ENCODE measurements at regions not wholly inside any gene's neighbourhood (a gene's known extent, or its start where the extent isn't known, plus 50 kb on each side); places are given as distances from the start of the nearest gene placed in this dataset.
A peak's percentile ranks its signal among the peaks of the same experiment; 100 is the strongest.
"Not testable (repeated sequence)": the region's sequence is repeated elsewhere in the genome, so short reads cannot be mapped to it uniquely, and the experiment has no call there.

DNA sequence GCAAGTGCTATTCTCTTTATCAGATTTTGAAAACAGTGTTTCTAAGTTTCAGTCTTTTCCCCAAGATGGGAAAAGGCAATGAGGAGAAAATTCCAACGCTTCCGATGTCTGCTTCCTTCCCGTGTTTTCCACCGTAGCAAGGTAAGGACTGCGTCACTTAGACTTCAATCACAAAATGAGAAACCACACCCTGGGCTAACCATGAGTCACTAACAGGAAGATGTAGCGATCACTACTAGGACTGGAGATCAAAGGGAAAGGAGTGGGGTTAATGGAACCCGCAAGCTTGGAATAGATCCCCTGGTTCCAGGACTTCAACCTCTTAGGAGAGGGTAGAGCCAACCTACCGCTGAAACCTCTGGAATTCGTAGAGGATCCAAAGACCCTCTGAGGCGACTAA, 250.7 kb upstream of the ZFP42 start:
- no peak for DNase-seq (ENCODE audit: low spot score)
- TF ChIP-seq, protein P1, sequence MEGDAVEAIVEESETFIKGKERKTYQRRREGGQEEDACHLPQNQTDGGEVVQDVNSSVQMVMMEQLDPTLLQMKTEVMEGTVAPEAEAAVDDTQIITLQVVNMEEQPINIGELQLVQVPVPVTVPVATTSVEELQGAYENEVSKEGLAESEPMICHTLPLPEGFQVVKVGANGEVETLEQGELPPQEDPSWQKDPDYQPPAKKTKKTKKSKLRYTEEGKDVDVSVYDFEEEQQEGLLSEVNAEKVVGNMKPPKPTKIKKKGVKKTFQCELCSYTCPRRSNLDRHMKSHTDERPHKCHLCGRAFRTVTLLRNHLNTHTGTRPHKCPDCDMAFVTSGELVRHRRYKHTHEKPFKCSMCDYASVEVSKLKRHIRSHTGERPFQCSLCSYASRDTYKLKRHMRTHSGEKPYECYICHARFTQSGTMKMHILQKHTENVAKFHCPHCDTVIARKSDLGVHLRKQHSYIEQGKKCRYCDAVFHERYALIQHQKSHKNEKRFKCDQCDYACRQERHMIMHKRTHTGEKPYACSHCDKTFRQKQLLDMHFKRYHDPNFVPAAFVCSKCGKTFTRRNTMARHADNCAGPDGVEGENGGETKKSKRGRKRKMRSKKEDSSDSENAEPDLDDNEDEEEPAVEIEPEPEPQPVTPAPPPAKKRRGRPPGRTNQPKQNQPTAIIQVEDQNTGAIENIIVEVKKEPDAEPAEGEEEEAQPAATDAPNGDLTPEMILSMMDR (IDR thresholded peaks at IDR 0.05; ENCODE audit: poor library complexity), result no peak
- TF ChIP-seq EZH2phosphoT487 (IDR thresholded peaks at IDR 0.05; ENCODE audit: low read depth, severe bottlenecking, unreplicated experiment), result no peak
- no peak for TF ChIP-seq EZH2 (IDR thresholded peaks at IDR 0.05; ENCODE audit: borderline replicate concordance)
- H3K9me2 ChIP-seq (replicated peaks; ENCODE audit: insufficient read depth), result no peaks in the 10 kb centered on the region

DNA sequence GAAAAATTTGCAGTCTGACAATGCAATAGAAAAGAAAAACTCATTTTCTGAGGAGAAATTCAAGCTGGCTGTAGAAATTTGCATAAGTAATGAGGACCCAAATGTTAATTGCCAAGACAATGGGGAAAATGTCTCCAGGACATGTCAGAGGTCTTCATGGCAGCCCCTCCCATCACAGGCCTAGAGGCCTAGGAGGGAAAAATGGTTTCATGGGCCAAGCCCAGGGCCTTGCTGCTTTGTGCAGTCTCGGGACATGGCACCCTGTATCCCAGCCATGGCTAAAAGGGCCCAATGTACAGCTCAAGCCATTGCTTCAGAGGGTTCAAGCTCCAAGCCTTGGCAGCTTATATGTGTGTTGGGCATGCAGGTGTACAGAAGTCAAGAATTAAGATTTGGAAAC, 244.9 kb upstream of the ZFP42 start:
- H3K4me2 ChIP-seq; H3K79me2 ChIP-seq; H3K27me3 ChIP-seq; H3K36me3 ChIP-seq (replicated peaks; ENCODE audit: insufficient read depth, low read depth); H3K4me3 ChIP-seq; H3K9me2 ChIP-seq (replicated peaks; ENCODE audit: insufficient read depth); H2AFZ ChIP-seq; H3K4me1 ChIP-seq (ENCODE audit: insufficient read depth); H3K27ac ChIP-seq; DNase-seq (ENCODE audit: low spot score); H3K9me3 ChIP-seq (ENCODE audit: low read depth); H4K20me1 ChIP-seq (ENCODE audit: insufficient read depth, poor library complexity, severe bottlenecking): not testable (repeated sequence)
- 88% methylated on average over 1 of the region's 1 CpG for WGBS (ENCODE audit: low lambda C conversion rate, missing lambda C conversion rate)

More for the DNA sequence above, 250.7 kb upstream of the ZFP42 start:
- no peaks in the 10 kb centered on the region for H3K4me1 ChIP-seq (ENCODE audit: insufficient read depth)
- H3K9me3 ChIP-seq (ENCODE audit: low read depth), result peaks cover under 1% of the 10 kb centered on the region
- H3K4me2 ChIP-seq, result no peak overlapping the region
- no peak overlapping the region for H2AFZ ChIP-seq
- no peaks in the 10 kb centered on the region for H3K79me2 ChIP-seq
- H3K27me3 ChIP-seq, result no peaks in the 10 kb centered on the region
- 90% methylated on average over 10 of the region's 10 CpGs for WGBS (ENCODE audit: low lambda C conversion rate, missing lambda C conversion rate)
- no peaks in the 10 kb centered on the region for H3K36me3 ChIP-seq (replicated peaks; ENCODE audit: insufficient read depth, low read depth)
- H4K20me1 ChIP-seq (ENCODE audit: insufficient read depth, poor library complexity, severe bottlenecking), result no peaks in the 10 kb centered on the region
- no peak overlapping the region for H3K27ac ChIP-seq
- H3K4me3 ChIP-seq, result no peak overlapping the region

DNA sequence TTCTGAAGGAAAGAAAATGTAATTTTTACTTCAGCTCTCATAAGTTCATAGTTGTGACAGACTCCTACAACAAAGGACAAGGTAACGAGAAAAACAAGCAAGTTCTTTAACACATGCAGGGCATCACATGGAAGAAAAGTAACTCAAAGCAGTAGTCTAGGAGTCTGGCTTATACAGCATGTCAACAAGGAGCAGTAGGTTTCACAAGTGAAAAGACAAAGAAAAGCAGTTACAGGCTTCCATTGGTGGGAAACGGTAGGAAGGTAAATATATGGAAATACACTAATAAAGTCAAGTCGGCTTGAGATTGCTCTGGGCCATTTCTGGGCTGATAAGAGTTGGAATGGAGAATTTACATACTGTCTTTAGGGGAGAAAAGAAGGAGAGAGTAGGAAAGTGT, 228.4 kb upstream of the ZFP42 start:
- H3K27me3 ChIP-seq, result no peaks in the 10 kb centered on the region
- no peaks in the 10 kb centered on the region for H3K36me3 ChIP-seq (replicated peaks; ENCODE audit: insufficient read depth, low read depth)
- no peak overlapping the region for H3K4me3 ChIP-seq
- no peak overlapping the region for H3K4me2 ChIP-seq
- no peaks in the 10 kb centered on the region for H3K79me2 ChIP-seq
- no peaks in the 10 kb centered on the region for H3K9me3 ChIP-seq (ENCODE audit: low read depth)
- no peak overlapping the region for H2AFZ ChIP-seq
- no peaks in the 10 kb centered on the region for H3K9me2 ChIP-seq (replicated peaks; ENCODE audit: insufficient read depth)
- TF ChIP-seq EZH2phosphoT487 (IDR thresholded peaks at IDR 0.05; ENCODE audit: low read depth, severe bottlenecking, unreplicated experiment), result peak; percentile 86
- TF ChIP-seq, protein P1 (IDR thresholded peaks at IDR 0.05; ENCODE audit: poor library complexity), result no peak
- TF ChIP-seq EZH2 (IDR thresholded peaks at IDR 0.05; ENCODE audit: borderline replicate concordance), result no peak
- DNase-seq (ENCODE audit: low spot score), result peak; percentile 24
- 16% methylated on average over 3 of the region's 3 CpGs for WGBS (ENCODE audit: low lambda C conversion rate, missing lambda C conversion rate)
- no peaks in the 10 kb centered on the region for H3K4me1 ChIP-seq (ENCODE audit: insufficient read depth)
- no peak overlapping the region for H3K27ac ChIP-seq
- no peaks in the 10 kb centered on the region for H4K20me1 ChIP-seq (ENCODE audit: insufficient read depth, poor library complexity, severe bottlenecking)

DNA sequence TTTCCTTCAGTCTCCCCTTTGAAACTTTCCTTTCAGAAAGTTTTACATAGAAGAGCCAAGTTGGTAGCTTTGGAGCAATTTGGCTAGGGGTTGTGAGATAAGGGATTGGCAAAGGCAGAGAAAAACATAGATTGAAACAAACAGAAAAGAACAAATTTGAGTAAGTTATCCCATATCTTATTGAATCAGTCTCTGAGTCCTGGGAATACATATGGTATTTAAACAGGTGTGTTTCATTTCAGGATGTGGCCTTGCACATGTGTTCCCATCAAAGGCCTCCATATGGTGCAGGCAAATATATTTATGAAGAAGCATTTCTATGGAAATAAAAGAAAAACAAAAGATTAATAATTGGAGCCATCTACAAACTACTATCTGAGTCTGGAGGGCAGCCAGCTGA, 227.9 kb upstream of the ZFP42 start:
- Histone ChIP-seq H3K36me3 (replicated peaks; ENCODE audit: insufficient read depth, low read depth) (no peaks in the 10 kb centered on the region), H3K4me1 (ENCODE audit: insufficient read depth) (no peaks in the 10 kb centered on the region), H3K27ac (no peak overlapping the region), H3K4me3 (no peak overlapping the region), H3K9me3 (ENCODE audit: low read depth) (no peaks in the 10 kb centered on the region), H3K9me2 (replicated peaks; ENCODE audit: insufficient read depth) (no peaks in the 10 kb centered on the region), H3K27me3 (no peaks in the 10 kb centered on the region), H3K79me2 (no peaks in the 10 kb centered on the region), H2AFZ (no peak overlapping the region), H4K20me1 (ENCODE audit: insufficient read depth, poor library complexity, severe bottlenecking) (no peaks in the 10 kb centered on the region), H3K4me2 (no peak overlapping the region)
- TF ChIP-seq EZH2phosphoT487 (IDR thresholded peaks at IDR 0.05; ENCODE audit: low read depth, severe bottlenecking, unreplicated experiment) (no peak), EZH2 (IDR thresholded peaks at IDR 0.05; ENCODE audit: borderline replicate concordance) (no peak)
- TF ChIP-seq, protein P1 (IDR thresholded peaks at IDR 0.05; ENCODE audit: poor library complexity), result no peak
- no peak for DNase-seq (ENCODE audit: low spot score)

Data from hepatocyte (in vitro differentiated cells).